ENCODE measurements at regions not wholly inside any gene's neighbourhood (a gene's known extent, or its start where the extent isn't known, plus 50 kb on each side); places are given as distances from the start of the nearest gene placed in this dataset.

DNA sequence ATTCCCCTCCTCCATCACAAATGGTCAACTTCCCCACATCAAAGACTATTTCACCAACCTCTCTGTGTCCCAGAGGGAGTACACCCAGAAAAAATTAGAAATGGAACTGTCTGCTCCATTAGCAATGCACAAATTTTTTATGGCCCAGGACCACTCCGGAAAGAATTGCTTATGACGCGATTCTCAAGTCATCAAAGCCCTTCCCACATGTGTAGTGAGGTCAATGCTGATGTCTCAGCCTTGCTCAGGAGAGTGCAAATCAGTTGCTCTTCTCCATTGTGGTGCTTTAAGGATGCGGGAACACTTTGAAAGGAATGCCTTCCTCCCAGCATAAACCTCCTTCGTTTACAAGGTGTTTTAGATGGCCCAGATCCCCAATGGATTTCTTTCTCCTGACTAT, 518.3 kb downstream of the PPARGC1A start:
- TF ChIP-seq, protein P1, sequence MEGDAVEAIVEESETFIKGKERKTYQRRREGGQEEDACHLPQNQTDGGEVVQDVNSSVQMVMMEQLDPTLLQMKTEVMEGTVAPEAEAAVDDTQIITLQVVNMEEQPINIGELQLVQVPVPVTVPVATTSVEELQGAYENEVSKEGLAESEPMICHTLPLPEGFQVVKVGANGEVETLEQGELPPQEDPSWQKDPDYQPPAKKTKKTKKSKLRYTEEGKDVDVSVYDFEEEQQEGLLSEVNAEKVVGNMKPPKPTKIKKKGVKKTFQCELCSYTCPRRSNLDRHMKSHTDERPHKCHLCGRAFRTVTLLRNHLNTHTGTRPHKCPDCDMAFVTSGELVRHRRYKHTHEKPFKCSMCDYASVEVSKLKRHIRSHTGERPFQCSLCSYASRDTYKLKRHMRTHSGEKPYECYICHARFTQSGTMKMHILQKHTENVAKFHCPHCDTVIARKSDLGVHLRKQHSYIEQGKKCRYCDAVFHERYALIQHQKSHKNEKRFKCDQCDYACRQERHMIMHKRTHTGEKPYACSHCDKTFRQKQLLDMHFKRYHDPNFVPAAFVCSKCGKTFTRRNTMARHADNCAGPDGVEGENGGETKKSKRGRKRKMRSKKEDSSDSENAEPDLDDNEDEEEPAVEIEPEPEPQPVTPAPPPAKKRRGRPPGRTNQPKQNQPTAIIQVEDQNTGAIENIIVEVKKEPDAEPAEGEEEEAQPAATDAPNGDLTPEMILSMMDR (IDR thresholded peaks at IDR 0.05; ENCODE audit: borderline replicate concordance, insufficient read depth, low read depth, low read length), result no peak
- H3K4me3 ChIP-seq (ENCODE audit: low read depth, low read length), result no peak overlapping the region

DNA sequence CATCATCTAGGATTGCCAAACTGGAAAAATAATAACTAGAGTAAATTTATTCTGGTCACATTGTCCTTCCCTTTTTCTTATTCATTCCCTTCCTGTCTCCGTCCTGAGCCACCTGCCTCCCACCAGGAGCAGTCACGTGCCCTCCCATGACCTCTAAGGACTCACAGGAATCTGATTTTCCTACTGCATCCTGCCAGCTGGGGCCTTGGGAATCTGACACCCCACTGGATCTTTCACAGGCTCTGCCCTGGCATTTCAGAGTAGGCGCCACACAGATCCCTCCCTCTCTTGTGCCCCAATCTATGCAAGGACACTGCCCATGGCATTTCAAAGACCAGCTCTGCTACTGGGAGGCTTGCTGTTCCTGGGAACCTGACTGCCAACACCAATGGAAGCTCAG, 520.5 kb downstream of the PPARGC1A start:
- H3K4me3 ChIP-seq (ENCODE audit: low read depth, low read length), result no peak overlapping the region
- TF ChIP-seq, protein P1 (IDR thresholded peaks at IDR 0.05; ENCODE audit: borderline replicate concordance, insufficient read depth, low read depth, low read length), result no peak

DNA sequence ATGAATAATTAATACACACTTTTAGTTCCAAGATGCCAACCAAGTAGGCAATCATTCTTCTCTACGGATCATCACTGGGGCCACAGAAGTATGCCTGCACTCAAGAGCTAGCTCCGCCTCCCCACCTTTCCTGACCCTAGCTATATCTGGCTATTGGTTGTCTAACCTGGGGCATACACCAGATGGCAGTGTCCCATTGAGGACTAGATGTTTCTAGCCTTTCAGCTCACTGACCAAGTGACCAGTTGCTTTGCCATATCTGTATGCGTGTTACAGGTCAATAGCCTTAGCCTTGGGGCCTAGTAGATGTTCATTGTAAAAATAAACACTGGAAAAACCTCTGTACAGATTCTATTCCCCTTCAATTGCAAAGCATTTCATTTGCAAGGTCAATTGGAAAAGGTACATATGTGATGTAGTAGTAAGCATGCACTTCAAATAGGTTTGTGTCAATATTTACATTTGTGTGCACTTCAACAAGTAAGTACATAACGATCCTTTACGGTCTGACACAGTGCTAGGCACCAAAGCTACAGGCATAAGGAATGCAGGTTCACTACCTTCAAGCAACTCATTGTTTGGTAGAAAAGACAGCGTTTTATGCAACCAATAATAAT, 521.7 kb downstream of the PPARGC1A start:
- TF ChIP-seq, protein P1 (IDR thresholded peaks at IDR 0.05; ENCODE audit: borderline replicate concordance, insufficient read depth, low read depth, low read length), result no peak
- H3K4me3 ChIP-seq (ENCODE audit: low read depth, low read length), result no peak overlapping the region

DNA sequence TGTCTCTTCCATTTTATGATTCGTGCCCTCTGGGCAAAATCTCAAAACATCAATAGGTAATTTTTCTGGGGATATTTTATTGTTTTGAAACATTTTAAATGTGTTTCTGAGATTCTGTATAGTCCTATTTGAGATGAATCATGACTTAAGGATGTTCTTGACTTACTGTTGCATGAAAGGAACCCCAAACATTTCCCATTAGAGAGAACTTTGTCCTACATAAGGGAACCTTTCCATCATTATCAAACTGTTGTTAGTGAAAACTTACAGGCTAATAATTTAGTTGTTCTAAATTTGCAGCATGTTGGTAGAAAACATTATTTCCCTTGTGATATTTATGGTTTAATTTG, 523.3 kb downstream of the PPARGC1A start:
- TF ChIP-seq, protein P1 (IDR thresholded peaks at IDR 0.05; ENCODE audit: borderline replicate concordance, insufficient read depth, low read depth, low read length), result no peak

DNA sequence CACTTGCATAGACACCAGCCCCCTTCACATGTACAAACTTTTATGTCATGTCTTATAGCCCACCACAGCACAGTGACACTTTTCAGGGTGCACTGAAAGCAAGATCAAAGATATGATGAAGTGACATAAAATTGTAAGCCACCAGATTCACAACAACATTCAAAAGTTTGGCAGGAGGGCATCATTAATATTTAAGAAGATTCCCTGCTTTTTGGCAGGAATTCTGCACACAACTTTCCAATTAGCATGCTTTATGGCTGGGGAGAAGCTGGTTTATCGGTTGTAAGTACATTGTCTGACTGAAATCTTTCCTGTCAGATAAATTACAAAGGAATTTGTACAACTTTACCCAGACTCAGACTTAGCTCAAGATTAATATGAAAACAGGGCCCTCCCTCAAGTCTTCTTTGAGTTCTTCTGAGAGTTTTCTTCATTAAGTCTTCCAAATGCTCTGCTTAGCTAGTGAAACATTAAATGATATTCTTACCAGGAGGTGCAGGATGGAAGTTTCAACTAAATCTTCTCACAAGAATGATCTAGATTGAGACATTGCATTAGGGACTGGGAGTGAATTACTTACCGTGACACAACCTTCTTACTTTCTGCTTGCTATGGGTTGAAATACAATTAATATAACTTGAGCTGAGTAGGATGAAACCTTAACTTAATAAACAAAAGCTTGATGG, 523.8 kb downstream of the PPARGC1A start:
- TF ChIP-seq, protein P1 (IDR thresholded peaks at IDR 0.05; ENCODE audit: borderline replicate concordance, insufficient read depth, low read depth, low read length), result no peak

More for the DNA sequence above, 523.3 kb downstream of the PPARGC1A start:
- no peak overlapping the region for H3K4me3 ChIP-seq (ENCODE audit: low read depth, low read length)

DNA sequence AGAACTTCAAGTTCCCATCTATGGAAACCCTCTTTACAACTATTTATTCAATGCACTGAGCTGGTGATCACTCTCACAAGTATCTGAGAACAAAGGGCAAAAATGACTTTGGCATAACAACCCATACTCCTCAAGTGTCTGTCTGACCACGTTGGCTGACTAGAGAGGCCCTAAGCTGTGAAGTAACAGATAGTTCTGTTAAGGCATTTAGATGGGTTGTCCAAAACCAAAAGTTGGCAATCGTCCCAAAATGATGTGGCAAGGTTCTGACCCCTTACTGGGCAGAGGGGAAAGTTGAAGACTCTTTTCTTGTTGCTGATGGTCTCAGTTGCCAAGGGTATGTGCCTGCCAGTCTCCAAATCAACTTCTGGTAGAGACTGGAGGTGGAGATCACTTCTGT, 524.8 kb downstream of the PPARGC1A start:
- TF ChIP-seq, protein P1 (IDR thresholded peaks at IDR 0.05; ENCODE audit: borderline replicate concordance, insufficient read depth, low read depth, low read length), result no peak
- H3K4me3 ChIP-seq (ENCODE audit: low read depth, low read length), result no peak overlapping the region

More for the DNA sequence above, 523.8 kb downstream of the PPARGC1A start:
- no peak overlapping the region for H3K4me3 ChIP-seq (ENCODE audit: low read depth, low read length)

DNA sequence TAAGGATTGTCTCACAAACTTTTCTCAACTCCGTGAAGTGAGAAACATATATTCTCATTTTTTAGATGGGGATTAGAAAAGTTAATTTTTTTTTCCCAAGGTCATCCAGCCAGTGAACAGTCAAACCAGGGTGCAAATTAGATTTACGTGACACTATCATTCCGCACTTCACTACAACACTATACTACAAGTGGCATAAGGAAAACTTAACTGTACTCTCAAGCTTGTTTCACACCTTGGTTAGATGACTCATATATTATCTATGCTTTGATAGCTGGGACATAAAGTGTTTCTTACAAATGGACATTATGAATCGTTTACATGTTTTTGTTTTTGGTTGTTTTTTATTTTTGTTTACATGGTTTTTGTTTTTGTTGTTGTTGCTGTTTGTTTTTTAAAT, 525.7 kb downstream of the PPARGC1A start:
- no peak overlapping the region for H3K4me3 ChIP-seq (ENCODE audit: low read depth, low read length)
- TF ChIP-seq, protein P1 (IDR thresholded peaks at IDR 0.05; ENCODE audit: borderline replicate concordance, insufficient read depth, low read depth, low read length), result no peak
